OCI-LY1 (cell line): ENCODE measurements at regions not wholly inside any gene's neighbourhood (a gene's known extent, or its start where the extent isn't known, plus 50 kb on each side); places are given as distances from the start of the nearest gene placed in this dataset.

ENCODE experiments used
- H2AFZ ChIP-seq: fragments of 200-600 bp; sonication (generic), shearing (Covaris generic); 2 replicates; pipeline ENCODE4 v1.6.0; 2014; ENCODE audit warnings: antibody characterized with exemption, mild to moderate bottlenecking, low read length
- H3F3A ChIP-seq: fragments of 200-600 bp; sonication (generic), shearing (Covaris generic); 2 replicates; pipeline ENCODE4 v1.6.0; 2014; ENCODE audit warnings: mild to moderate bottlenecking, antibody characterized with exemption, low read length, moderate library complexity; ENCODE audit not compliant: insufficient read depth
- H3K27ac ChIP-seq: fragments of 200-600 bp; sonication (generic); 2 replicates; pipeline ENCODE4 v1.5.1; 2014; ENCODE audit warnings: low read length, mixed run types, mild to moderate bottlenecking, low read depth; ENCODE audit not compliant: poor library complexity, severe bottlenecking
- H3K27me3 ChIP-seq: fragments of 200-600 bp; sonication (generic); 2 replicates; pipeline ENCODE4 v1.6.0; 2014; ENCODE audit warnings: antibody characterized with exemption, mild to moderate bottlenecking, low read length, moderate library complexity; ENCODE audit not compliant: insufficient read depth
- H3K36me3 ChIP-seq: fragments of 200-600 bp; sonication (generic); 2 replicates; pipeline ENCODE4 v1.6.1; 2014; ENCODE audit warnings: mild to moderate bottlenecking, antibody characterized with exemption, low read length, moderate library complexity, mixed read lengths; ENCODE audit not compliant: insufficient read depth
- H3K4me1 ChIP-seq: fragments of 200-600 bp; sonication (generic); 2 replicates; pipeline ENCODE4 v1.5.1; 2014; ENCODE audit warnings: mild to moderate bottlenecking, low read length, moderate library complexity; ENCODE audit not compliant: insufficient read depth, severe bottlenecking
- H3K4me2 ChIP-seq: fragments of 200-600 bp; sonication (generic), shearing (Covaris generic); 2 replicates; pipeline ENCODE4 v1.6.1; 2014; ENCODE audit warnings: low read length
- H3K4me3 ChIP-seq: fragments of 200-600 bp; sonication (generic); 2 replicates; pipeline ENCODE4 v1.5.1; 2014; ENCODE audit warnings: low read length, low read depth, mild to moderate bottlenecking, mixed read lengths; ENCODE audit not compliant: poor library complexity, severe bottlenecking
- H3K79me2 ChIP-seq: fragments of 200-600 bp; shearing (Covaris generic); 2 replicates; pipeline ENCODE4 v1.6.1; 2016; ENCODE audit warnings: mixed run types, low read length, mixed read lengths; ENCODE audit not compliant: insufficient read depth
- H3K9ac ChIP-seq: fragments of 200-600 bp; sonication (generic), shearing (Covaris generic); 2 replicates; pipeline ENCODE4 v1.6.1; 2014; ENCODE audit warnings: mild to moderate bottlenecking, low read length, mixed read lengths
- H3K9me2 ChIP-seq: fragments of 200-600 bp; sonication (generic), shearing (Covaris generic); 2 replicates; pipeline ENCODE4 v1.6.1; 2014; ENCODE audit warnings: low read depth, mild to moderate bottlenecking, low read length, mixed read lengths
- H3K9me3 ChIP-seq: fragments of 200-600 bp; shearing (Covaris generic); 2 replicates; pipeline ENCODE4 v1.6.1; 2014; ENCODE audit warnings: low read length, mixed read lengths
- H4K20me1 ChIP-seq: fragments of 200-600 bp; sonication (generic), shearing (Covaris generic); 2 replicates; pipeline ENCODE4 v1.6.0; 2016; ENCODE audit warnings: mild to moderate bottlenecking, low read length; ENCODE audit not compliant: insufficient read depth
- EZH2 ChIP-seq: fragments of 200-600 bp; sonication (generic), shearing (Covaris generic); IDR thresholded peaks from 2 replicates; pipeline ENCODE4 v1.8.0; 2017; ENCODE audit warnings: borderline replicate concordance, mixed run types, mild to moderate bottlenecking, antibody characterized with exemption, low read length, moderate library complexity, mixed read lengths
- TF ChIP-seq, protein P1 (sequence below): fragments of 200-600 bp; sonication (generic), shearing (Covaris generic); IDR thresholded peaks from 2 replicates; pipeline ENCODE4 v1.5.1; 2017; ENCODE audit warnings: mild to moderate bottlenecking, antibody characterized with exemption, low read length, moderate library complexity, mixed read lengths

GRCh38 chr2:105688946-105689345, 55.8 kb upstream of the NCK2 start:
- TF ChIP-seq, protein P1, sequence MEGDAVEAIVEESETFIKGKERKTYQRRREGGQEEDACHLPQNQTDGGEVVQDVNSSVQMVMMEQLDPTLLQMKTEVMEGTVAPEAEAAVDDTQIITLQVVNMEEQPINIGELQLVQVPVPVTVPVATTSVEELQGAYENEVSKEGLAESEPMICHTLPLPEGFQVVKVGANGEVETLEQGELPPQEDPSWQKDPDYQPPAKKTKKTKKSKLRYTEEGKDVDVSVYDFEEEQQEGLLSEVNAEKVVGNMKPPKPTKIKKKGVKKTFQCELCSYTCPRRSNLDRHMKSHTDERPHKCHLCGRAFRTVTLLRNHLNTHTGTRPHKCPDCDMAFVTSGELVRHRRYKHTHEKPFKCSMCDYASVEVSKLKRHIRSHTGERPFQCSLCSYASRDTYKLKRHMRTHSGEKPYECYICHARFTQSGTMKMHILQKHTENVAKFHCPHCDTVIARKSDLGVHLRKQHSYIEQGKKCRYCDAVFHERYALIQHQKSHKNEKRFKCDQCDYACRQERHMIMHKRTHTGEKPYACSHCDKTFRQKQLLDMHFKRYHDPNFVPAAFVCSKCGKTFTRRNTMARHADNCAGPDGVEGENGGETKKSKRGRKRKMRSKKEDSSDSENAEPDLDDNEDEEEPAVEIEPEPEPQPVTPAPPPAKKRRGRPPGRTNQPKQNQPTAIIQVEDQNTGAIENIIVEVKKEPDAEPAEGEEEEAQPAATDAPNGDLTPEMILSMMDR = no peak
- TF ChIP-seq EZH2 = no peak
- no peaks in the 10 kb centered on the region for H4K20me1 ChIP-seq
- no peaks in the 10 kb centered on the region for H3K36me3 ChIP-seq
- no peaks in the 10 kb centered on the region for H3K4me1 ChIP-seq
- no peak overlapping the region for H3K4me3 ChIP-seq
- H2AFZ ChIP-seq = no peak overlapping the region
- no peaks in the 10 kb centered on the region for H3F3A ChIP-seq
- H3K9me3 ChIP-seq = no peaks in the 10 kb centered on the region
- no peak overlapping the region for H3K4me2 ChIP-seq
- no peaks in the 10 kb centered on the region for H3K9me2 ChIP-seq
- H3K9ac ChIP-seq = no peak overlapping the region
- no peaks in the 10 kb centered on the region for H3K27me3 ChIP-seq
- H3K27ac ChIP-seq = no peak overlapping the region
- H3K79me2 ChIP-seq = no peaks in the 10 kb centered on the region

DNA sequence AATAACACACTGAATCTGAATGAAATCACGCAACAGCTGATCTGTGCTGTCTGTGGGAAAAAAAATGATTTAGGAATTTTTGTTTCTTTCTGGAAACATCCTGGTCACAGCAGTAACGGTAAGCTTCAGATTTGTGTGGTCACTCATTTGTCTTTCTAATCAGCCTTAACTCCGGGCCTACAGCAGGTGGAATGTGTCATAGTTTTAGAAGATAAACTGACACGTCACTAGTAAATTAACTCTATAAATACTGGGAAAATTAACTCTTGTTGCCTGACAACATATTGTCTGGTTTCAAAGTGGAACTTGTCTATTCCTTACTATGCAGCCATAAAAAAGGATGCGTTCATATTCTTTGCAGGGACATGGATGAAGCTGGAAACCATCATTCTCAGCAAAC, 58.1 kb upstream of the NCK2 start:
- Histone ChIP-seq H3K27me3 (no peaks in the 10 kb centered on the region), H3K27ac (no peak overlapping the region), H3K9me2 (no peaks in the 10 kb centered on the region), H3K79me2 (no peaks in the 10 kb centered on the region), H3K9me3 (no peaks in the 10 kb centered on the region), H3K4me1 (no peaks in the 10 kb centered on the region), H3K4me3 (no peak overlapping the region), H3F3A (no peaks in the 10 kb centered on the region), H3K9ac (no peak overlapping the region), H2AFZ (no peak overlapping the region), H3K36me3 (no peaks in the 10 kb centered on the region), H3K4me2 (no peak overlapping the region), H4K20me1 (no peaks in the 10 kb centered on the region)
- TF ChIP-seq, protein P1 = no peak
- no peak for TF ChIP-seq EZH2

DNA sequence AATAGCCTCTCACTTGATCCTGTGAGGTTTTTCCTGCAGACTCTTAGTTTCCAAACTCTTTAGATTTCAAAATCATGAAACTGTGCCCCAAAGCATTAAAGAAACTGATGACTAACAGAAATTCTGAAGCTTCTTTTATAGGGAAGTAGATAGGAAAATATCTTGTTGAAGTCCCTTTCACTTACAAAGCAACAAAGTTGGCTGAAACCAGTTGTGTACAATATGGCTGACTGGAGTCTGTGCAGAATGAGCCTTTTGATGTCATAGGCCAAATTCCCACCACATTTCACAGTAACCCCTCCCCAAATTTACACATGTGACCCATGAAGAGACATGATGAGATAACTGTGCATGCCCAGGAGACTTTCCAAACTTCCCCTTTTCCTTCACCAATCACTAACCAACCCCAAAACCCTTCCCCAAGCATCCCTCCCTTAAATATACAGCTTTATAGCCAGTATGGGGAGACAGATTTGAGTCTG, 61.7 kb upstream of the NCK2 start:
- H3K9ac ChIP-seq = no peak overlapping the region
- no peaks in the 10 kb centered on the region for H3K27me3 ChIP-seq
- no peaks in the 10 kb centered on the region for H3K79me2 ChIP-seq
- H3K9me3 ChIP-seq = no peaks in the 10 kb centered on the region
- no peak overlapping the region for H3K4me3 ChIP-seq
- TF ChIP-seq EZH2 = no peak
- TF ChIP-seq, protein P1 = no peak
- no peak overlapping the region for H3K4me2 ChIP-seq
- no peaks in the 10 kb centered on the region for H3K4me1 ChIP-seq
- H3K27ac ChIP-seq = no peak overlapping the region
- no peaks in the 10 kb centered on the region for H3K9me2 ChIP-seq
- H3K36me3 ChIP-seq = no peaks in the 10 kb centered on the region
- no peaks in the 10 kb centered on the region for H3F3A ChIP-seq
- no peaks in the 10 kb centered on the region for H4K20me1 ChIP-seq
- H2AFZ ChIP-seq = no peak overlapping the region
